K562 (cell line): ENCODE measurements at regions not wholly inside any gene's neighbourhood (a gene's known extent, or its start where the extent isn't known, plus 50 kb on each side); places are given as distances from the start of the nearest gene placed in this dataset.

Source experiments
- ATAC-seq: fragments of 200-7000 bp; cut with Tn5 transposase; 3 replicates; pipeline ENCODE4 v1.9.1; 2020; ENCODE audit warnings: moderate library complexity
- BruUV-seq: library from RNA; stranded (reverse); fragments of 400-500 nt; replicated peaks from 2 replicates; lab custom pipeline; 2021; lab: Mats Ljungman, UMichigan
- CTCF ChIA-PET: fragments of 300-600 bp; formaldehyde crosslinking; extraction: SDS; loops from one replicate; lab custom pipeline; 2021; ENCODE audit warnings: low intra/inter-chr PET ratio; lab: Yijun Ruan, JAX
- POLR2A ChIA-PET: fragments of 300-600, 350-650 bp; sonication (Branson Sonifier 250); formaldehyde crosslinking; extraction: SDS; loops from one replicate; lab custom pipeline; 2021; ENCODE audit warnings: antibody characterized with exemption, inconsistent platforms; lab: Yijun Ruan, JAX
- DNase-seq, 4 experiments: peaks; one replicate each; pipeline versions ENCODE4 v3.0.0 to v3.0.0-alpha.2; 2011 to 2018; ENCODE audit warnings: low spot score in 3 of 4, mixed read lengths in 3 of 4; ENCODE audit errors: extremely low read depth in 1 of 4
- FAIRE-seq: peaks from 2 replicates; lab custom pipeline; 2011; peaks lifted over from hg19 to GRCh38; lab: Jason Lieb, UNC
- H2AFZ ChIP-seq: 2 replicates; pipeline ENCODE4 v1.6.0; 2011; ENCODE audit warnings: low read depth, low read length, control low read depth, inconsistent platforms
- H3K27ac ChIP-seq: fragments of 200-600 bp; 3 replicates; pipeline ENCODE4 v1.8.0; 2011; ENCODE audit warnings: low read depth, mild to moderate bottlenecking, control low read depth, inconsistent platforms, low read length, moderate library complexity, mixed read lengths; ENCODE audit errors: extremely low read depth
- H3K27me3 ChIP-seq, 2 experiments: fragments of 300-600 bp in 1 of 2; 2 replicates in 1 of 2; 3 replicates in 1 of 2; pipeline versions ENCODE4 v1.6.0 to v1.8.0; 2011; ENCODE audit warnings: inconsistent platforms in 2 of 2, low read length in 2 of 2, mild to moderate bottlenecking in 1 of 2, mixed read lengths in 1 of 2, moderate library complexity in 1 of 2; ENCODE audit not compliant: control insufficient read depth in 2 of 2, insufficient read depth in 2 of 2
- H3K36me3 ChIP-seq: fragments of 300-600 bp; 3 replicates; pipeline ENCODE4 v1.8.0; 2011; ENCODE audit warnings: mild to moderate bottlenecking, low read length, inconsistent platforms; ENCODE audit not compliant: control insufficient read depth, insufficient read depth
- H3K4me1 ChIP-seq, 2 experiments: fragments of 200-600 bp in 1 of 2; replicated peaks in 1 of 2; 2 replicates in 1 of 2; 3 replicates in 1 of 2; pipeline versions ENCODE4 v1.5.1 to v1.8.0; 2011; ENCODE audit warnings: inconsistent platforms in 2 of 2, low read length in 2 of 2, mild to moderate bottlenecking in 1 of 2, mixed read lengths in 1 of 2, moderate library complexity in 1 of 2; ENCODE audit not compliant: control insufficient read depth in 2 of 2, insufficient read depth in 2 of 2
- H3K4me2 ChIP-seq: 2 replicates; pipeline ENCODE4 v1.6.1; 2011; ENCODE audit warnings: low read length, control low read depth, inconsistent platforms, mixed read lengths; ENCODE audit not compliant: insufficient read depth
- H3K4me3 ChIP-seq: fragments of 200-600 bp; sonication (generic), shearing (Covaris generic); 2 replicates; pipeline ENCODE4 v1.5.1; 2016; ENCODE audit warnings: control low read depth, inconsistent platforms
- H3K79me2 ChIP-seq: fragments of 200-600 bp; 3 replicates; pipeline ENCODE4 v1.8.0; 2011; ENCODE audit warnings: low read length, inconsistent platforms; ENCODE audit not compliant: control insufficient read depth, insufficient read depth
- H3K9ac ChIP-seq, 2 experiments: 2 replicates each; pipeline versions ENCODE4 v1.6.0 to v1.6.1; 2011; ENCODE audit warnings: low read depth in 2 of 2, low read length in 2 of 2, control low read depth in 1 of 2, inconsistent platforms in 1 of 2, mild to moderate bottlenecking in 1 of 2, mixed read lengths in 1 of 2; ENCODE audit not compliant: insufficient read depth in 1 of 2
- H3K9me1 ChIP-seq: one replicate; pipeline ENCODE4 v1.6.0; 2011; ENCODE audit warnings: inconsistent platforms, mild to moderate bottlenecking, low read length, moderate library complexity; ENCODE audit not compliant: control insufficient read depth, insufficient read depth
- H3K9me3 ChIP-seq: replicated peaks from 2 replicates; pipeline ENCODE4 v1.5.1; 2011; ENCODE audit warnings: low read depth, low read length, inconsistent platforms; ENCODE audit not compliant: control insufficient read depth, insufficient read depth
- H4K20me1 ChIP-seq: replicated peaks from 2 replicates; pipeline ENCODE4 v1.6.1; 2011; ENCODE audit warnings: low read length, inconsistent platforms, mixed read lengths; ENCODE audit not compliant: control insufficient read depth, insufficient read depth
- BHLHE40 ChIP-seq: IDR thresholded peaks from 2 replicates; pipeline ENCODE4 v1.6.1; 2011; ENCODE audit warnings: low read length, improper control_type of control experiment
- OTX1 ChIP-seq: fragments of 450-650 bp; formaldehyde crosslinking; IDR thresholded peaks from 2 replicates; pipeline ENCODE4 v1.4.0; 2022; ENCODE audit warnings: mild to moderate bottlenecking
- ZMIZ1 ChIP-seq, 2 experiments: fragments of 150-350 bp in 1 of 2; IDR thresholded peaks; 2 replicates each; pipeline ENCODE4 v1.6.1; 2012 to 2016; ENCODE audit warnings: low read depth in 2 of 2, low read length in 2 of 2, mild to moderate bottlenecking in 1 of 2, moderate library complexity in 1 of 2
- WGBS: fragments of 100-300 bp; shearing (Covaris generic); methylation state at CpG from one replicate; pipeline ENCODE4 v1.1.6; 2016; ENCODE audit warnings: low coverage, mixed read lengths; ENCODE audit not compliant: insufficient coverage; ENCODE audit errors: missing lambda C conversion rate; 5-methylcytosine and 5-hydroxymethylcytosine counted together
- in situ Hi-C: fragments of 300-500 bp; cut with MboI; formaldehyde crosslinking; loops from 4 replicates; pipeline ENCODE4 v1.15.0; 2018; ENCODE audit warnings: inconsistent platforms, mixed read lengths
- intact Hi-C: fragments of 100-400 bp; cut with micrococcal nuclease; formaldehyde crosslinking; loops from 2 replicates; pipeline ENCODE4 v1.14.2; 2022

GRCh38 chr5:52672459-52672858 lies 115.3 kb upstream of the ITGA1 start:
- Histone ChIP-seq H3K9me1 (no peaks in the 10 kb centered on the region), H4K20me1 (no peaks in the 10 kb centered on the region), H3K36me3 (no peaks in the 10 kb centered on the region), H3K27me3 (no peaks in the 10 kb centered on the region), H3K9me3 (no peaks in the 10 kb centered on the region), H3K27ac (no peak overlapping the region), H2AFZ (no peak overlapping the region), H3K4me3 (no peak overlapping the region), H3K79me2 (no peaks in the 10 kb centered on the region), H3K4me1 (no peaks in the 10 kb centered on the region), H3K9ac (no peak overlapping the region), H3K4me2 (no peak overlapping the region)
- ATAC-seq (no peak), DNase-seq (no peak), FAIRE-seq (no peak)
- POLR2A ChIA-PET, result no interaction called here
- CTCF ChIA-PET, result no interaction called here
- TF ChIP-seq BHLHE40 (no peak), ZMIZ1 (IDR thresholded peaks at IDR 0.05; ENCODE audit: low read depth in 2 of 2, low read length in 2 of 2) (no peak), OTX1 (CRISPR knock-in tag) (no peak)
- intact Hi-C loops, result no loop called here
- in situ Hi-C loops, result loop anchor here (25.0 kb wide), 1 partner anchor 1285 kb away; the partner anchor contains the start of gene ISL1
- BruUV-seq, result no TSS peak
- WGBS, result 0% methylated on average over 1 of the region's 1 CpG
